ENCODE measurements at regions not wholly inside any gene's neighbourhood (a gene's known extent, or its start where the extent isn't known, plus 50 kb on each side); places are given as distances from the start of the nearest gene placed in this dataset.

GRCh38 chr6:113208726-113209125 lies 648.4 kb upstream of the MARCKS start:
- no peak for TF ChIP-seq POLR2A (IDR thresholded peaks at IDR 0.05)
- TF ChIP-seq CTCF (IDR thresholded peaks at IDR 0.05) = no peak
